Prostate gland (tissue), 2 donors: ENCODE measurements at regions not wholly inside any gene's neighbourhood (a gene's known extent, or its start where the extent isn't known, plus 50 kb on each side); places are given as distances from the start of the nearest gene placed in this dataset.

Experiments used
- DNase-seq: peaks from one replicate; pipeline ENCODE4 v3.0.0-alpha.2; 2019; ENCODE audit warnings: low spot score
- H3K27ac ChIP-seq, 2 donors: fragments of 200-600 bp; sonication (generic); 2 replicates each; pipeline ENCODE4 v1.5.1; 2017 to 2019
- H3K27me3 ChIP-seq: fragments of 200-600 bp; sonication (generic); replicated peaks from 2 replicates; pipeline ENCODE4 v1.5.1; 2019; ENCODE audit not compliant: insufficient read depth
- H3K36me3 ChIP-seq, 2 donors: fragments of 200-600 bp; sonication (generic); 1 replicate in 1 of 2; 2 replicates in 1 of 2; pipeline versions ENCODE4 v1.5.1 to v1.8.1; 2017 to 2019
- H3K4me1 ChIP-seq: fragments of 200-600 bp; sonication (generic); replicated peaks from 2 replicates; pipeline ENCODE4 v1.5.1; 2019
- H3K4me3 ChIP-seq, 2 donors: fragments of 200-600 bp; sonication (generic); 2 replicates each; pipeline ENCODE4 v1.5.1; 2017 to 2019
- H3K9me3 ChIP-seq: fragments of 200-600 bp; sonication (generic); 2 replicates; pipeline ENCODE4 v1.5.1; 2017
- CTCF ChIP-seq, 4 experiments: fragments of 200-600 bp in 2 of 4; fragments of 450-650 bp in 2 of 4; sonication (generic) in 2 of 4; IDR thresholded peaks; 1 replicate in 3 of 4; 2 replicates in 1 of 4; pipeline ENCODE4 v1.5.1; 2016 to 2019; ENCODE audit warnings: antibody characterized with exemption in 4 of 4, mild to moderate bottlenecking in 2 of 4, moderate library complexity in 2 of 4
- POLR2A ChIP-seq: fragments of 450-650 bp; IDR thresholded peaks from one replicate; pipeline ENCODE4 v1.6.1; 2016; ENCODE audit warnings: antibody characterized with exemption, mild to moderate bottlenecking
- POLR2AphosphoS5 ChIP-seq: sonication (generic); formaldehyde crosslinking; IDR thresholded peaks from one replicate; pipeline ENCODE4 v1.6.1; 2017; ENCODE audit warnings: antibody characterized with exemption
- WGBS: methylation state at CpG from one replicate; pipeline ENCODE4 v1.1.5; 2018; 5-methylcytosine and 5-hydroxymethylcytosine counted together
- intact Hi-C: fragments of 100-400 bp; cut with DNase I; formaldehyde crosslinking; loops from one replicate; pipeline ENCODE4 v1.14.2; 2022

GRCh38 chr16:17548825-17549224, 78.1 kb upstream of the XYLT1 start:
- Histone ChIP-seq H3K36me3 (no peaks in the 10 kb centered on the region), H3K4me1 (no peaks in the 10 kb centered on the region), H3K27ac (no peak overlapping the region), H3K4me3 (no peak overlapping the region), H3K9me3 (no peaks in the 10 kb centered on the region), H3K27me3 (no peaks in the 10 kb centered on the region)
- DNase-seq, result no peak
- WGBS, result 78% methylated on average over 4 of the region's 4 CpGs
- TF ChIP-seq CTCF (IDR thresholded peaks at IDR 0.05) (no peak), POLR2AphosphoS5 (no peak), POLR2A (no peak)
- intact Hi-C loops, result no loop called here

DNA sequence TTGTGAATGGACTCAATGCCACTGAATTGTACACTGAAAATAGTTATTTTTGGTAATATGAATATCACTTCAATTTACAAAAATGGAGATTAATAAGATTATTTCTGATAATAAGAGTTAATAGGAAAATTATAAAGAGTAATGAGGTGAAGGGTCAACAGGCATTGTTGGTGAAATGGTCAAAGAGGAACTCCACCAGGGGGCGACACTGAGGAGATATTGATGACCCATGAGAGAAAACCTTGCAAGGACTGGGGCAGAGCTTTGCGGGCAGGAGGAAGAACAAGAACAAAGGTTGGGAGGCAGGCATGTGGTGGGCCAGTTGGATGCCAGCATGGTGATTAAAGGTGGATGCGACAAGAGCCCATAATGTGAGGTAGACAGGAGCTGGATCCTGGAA, 74.0 kb upstream of the XYLT1 start:
- TF ChIP-seq CTCF (IDR thresholded peaks at IDR 0.05) (no peak), POLR2AphosphoS5 (no peak), POLR2A (no peak)
- Histone ChIP-seq H3K27ac (no peak overlapping the region), H3K4me1 (no peaks in the 10 kb centered on the region), H3K27me3 (no peaks in the 10 kb centered on the region), H3K4me3 (no peak overlapping the region), H3K9me3 (no peaks in the 10 kb centered on the region), H3K36me3 (no peaks in the 10 kb centered on the region)
- 74% methylated on average over 3 of the region's 3 CpGs for WGBS
- DNase-seq, result no peak
- intact Hi-C loops, result no loop called here

DNA sequence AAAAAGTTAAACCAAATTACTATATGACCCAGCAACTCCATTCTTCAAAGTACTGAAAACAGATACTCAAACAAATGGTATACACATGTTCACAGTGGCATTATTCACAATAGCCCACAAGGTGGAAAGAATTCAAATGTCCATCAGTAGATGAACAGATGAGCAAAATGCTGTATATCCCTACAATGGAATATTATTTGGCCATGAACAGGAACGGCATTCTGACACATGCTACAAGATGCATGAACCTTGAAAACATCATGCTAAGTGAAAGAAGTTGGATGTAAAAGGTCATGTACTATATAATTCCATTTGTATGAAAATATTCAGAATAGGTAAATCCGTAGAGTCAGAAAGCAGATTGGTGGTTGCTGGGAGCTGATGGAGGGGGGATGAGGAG, 73.5 kb upstream of the XYLT1 start:
- H3K9me3 ChIP-seq, result no peaks in the 10 kb centered on the region
- no peaks in the 10 kb centered on the region for H3K4me1 ChIP-seq
- H3K27ac ChIP-seq, result no peak overlapping the region
- TF ChIP-seq POLR2AphosphoS5 (no peak), CTCF (IDR thresholded peaks at IDR 0.05) (no peak), POLR2A (no peak)
- H3K4me3 ChIP-seq, result no peak overlapping the region
- DNase-seq, result no peak
- 96% methylated on average over 2 of the region's 2 CpGs for WGBS
- intact Hi-C loops, result no loop called here
- no peaks in the 10 kb centered on the region for H3K27me3 ChIP-seq
- H3K36me3 ChIP-seq, result no peaks in the 10 kb centered on the region

DNA sequence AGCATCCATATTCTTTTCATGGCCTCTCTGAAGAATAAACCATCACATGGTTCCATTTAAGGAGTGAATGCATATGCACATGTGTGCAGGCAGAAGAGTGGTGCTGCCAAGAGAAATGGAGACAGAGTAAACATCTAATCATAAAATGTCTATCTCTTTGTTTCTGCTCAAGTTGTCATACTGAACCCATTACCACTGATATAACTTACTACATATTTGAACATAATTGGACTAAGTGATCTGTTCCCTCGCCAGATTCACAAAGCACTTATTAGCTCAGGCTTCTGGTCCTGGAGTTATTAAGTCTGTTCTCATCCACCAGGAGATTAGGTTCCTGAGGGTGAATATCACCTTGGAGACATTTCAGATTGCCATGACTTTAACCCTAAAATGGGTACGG, 72.3 kb upstream of the XYLT1 start:
- Histone ChIP-seq H3K36me3 (no peaks in the 10 kb centered on the region), H3K4me3 (no peak overlapping the region), H3K4me1 (no peaks in the 10 kb centered on the region), H3K9me3 (no peaks in the 10 kb centered on the region), H3K27me3 (no peaks in the 10 kb centered on the region), H3K27ac (no peak overlapping the region)
- TF ChIP-seq CTCF (IDR thresholded peaks at IDR 0.05), result no peak
- no peak for TF ChIP-seq POLR2AphosphoS5
- no peak for TF ChIP-seq POLR2A
- 93% methylated on average over 2 of the region's 2 CpGs for WGBS
- no peak for DNase-seq
- intact Hi-C loops, result no loop called here

- WGBS, result 77% methylated on average over 1 of the region's 1 CpG
- intact Hi-C loops, result no loop called here
- DNase-seq, result no peak
- Histone ChIP-seq H3K9me3 (no peaks in the 10 kb centered on the region), H3K27ac (no peak overlapping the region), H3K4me3 (no peak overlapping the region), H3K4me1 (no peaks in the 10 kb centered on the region), H3K27me3 (no peaks in the 10 kb centered on the region), H3K36me3 (no peaks in the 10 kb centered on the region)
- no peak for TF ChIP-seq CTCF (IDR thresholded peaks at IDR 0.05)
- TF ChIP-seq POLR2A, result no peak
- no peak for TF ChIP-seq POLR2AphosphoS5
Observed at GRCh38 chr16:17541324-17541723, 70.6 kb upstream of the XYLT1 start.
